ENCODE measurements at regions not wholly inside any gene's neighbourhood (a gene's known extent, or its start where the extent isn't known, plus 50 kb on each side); places are given as distances from the start of the nearest gene placed in this dataset.

DNA sequence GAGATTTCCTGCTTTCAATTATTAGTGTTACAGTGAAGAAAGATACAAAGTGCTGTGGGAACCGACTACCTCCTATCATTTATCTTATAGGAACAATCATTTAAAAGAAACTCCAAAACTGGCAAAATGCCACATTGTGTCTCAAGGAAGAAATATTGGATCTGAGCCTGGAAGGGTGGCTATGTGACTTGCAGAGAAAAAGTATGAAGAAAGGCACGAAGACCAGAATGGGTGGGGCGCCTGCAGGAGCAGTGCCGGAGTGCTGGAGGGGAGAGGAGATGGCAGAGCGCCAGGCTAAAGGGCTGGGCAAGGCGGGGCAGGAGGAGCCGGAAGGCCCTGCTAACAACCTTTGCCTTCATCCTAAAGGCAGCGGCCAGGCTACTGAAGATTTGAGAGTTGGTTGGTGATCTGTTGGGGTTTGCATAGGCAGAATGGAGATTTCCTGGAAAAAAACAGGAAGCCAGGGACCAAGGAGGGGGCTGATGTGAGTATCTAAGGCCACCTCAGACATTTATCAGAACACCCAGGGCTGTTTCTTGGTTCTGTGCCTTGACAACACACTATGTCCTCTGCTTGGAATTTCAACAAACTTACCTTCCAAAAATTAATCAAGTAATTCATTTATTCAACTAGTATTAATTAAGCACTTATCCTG, 125.6 kb downstream of the MAFB start:
- Histone ChIP-seq H3K36me3 (no peaks in the 10 kb centered on the region), H3K4me3 (no peak overlapping the region), H3K4me1 (peaks cover 0 to 32% (median 11%) of the 10 kb centered on the region in 4 donors), H3K9me3 (no peaks in the 10 kb centered on the region), H3K27ac (no peak overlapping the region), H3K27me3 (no peaks in the 10 kb centered on the region)
- intact Hi-C loops (cut with DNase I; ENCODE audit: low total_unique reads) = no loop called here
- 11 to 27% (median 20%) methylated on average over 8 of the region's 8 CpGs for WGBS, 5 donors
- TF ChIP-seq POLR2AphosphoS5 (IDR thresholded peaks at IDR 0.05) (no peak), POLR2A (IDR thresholded peaks at IDR 0.05) (no peak), CTCF (IDR thresholded peaks at IDR 0.05) (no peak), EP300 (IDR thresholded peaks at IDR 0.05) (no peak)
- DNase-seq = peak; percentile 71 to 94

DNA sequence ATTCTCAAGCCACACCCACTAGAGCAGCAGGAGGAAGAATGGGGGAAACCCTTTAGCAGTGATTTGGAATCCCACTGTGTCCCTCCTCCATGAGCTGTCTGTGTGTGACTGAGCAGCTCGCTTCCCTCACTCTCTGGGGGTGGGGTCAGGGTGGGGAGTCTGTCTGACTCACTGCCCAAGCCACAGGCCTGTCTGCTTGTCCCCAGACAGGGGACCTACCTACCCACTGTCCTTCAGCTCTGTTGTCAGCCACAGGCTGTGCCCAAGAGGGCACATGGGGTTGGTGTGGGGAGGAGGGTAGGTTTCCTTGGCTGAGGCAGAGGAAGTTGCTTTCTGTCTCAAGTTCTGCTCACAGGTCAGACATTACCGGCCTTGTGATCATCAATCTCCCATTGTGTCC, 127.0 kb downstream of the MAFB start:
- DNase-seq = peak in 1 of 2 donors; percentile 38
- Histone ChIP-seq H3K36me3 (no peaks in the 10 kb centered on the region), H3K9me3 (no peaks in the 10 kb centered on the region), H3K27ac (no peak overlapping the region), H3K4me3 (no peak overlapping the region), H3K4me1 (peaks cover 0 to 32% (median 11%) of the 10 kb centered on the region in 4 donors), H3K27me3 (no peaks in the 10 kb centered on the region)
- WGBS, 5 donors = 50 to 68% (median 65%) methylated on average over 2 of the region's 2 CpGs
- intact Hi-C loops (cut with DNase I; ENCODE audit: low total_unique reads) = no loop called here
- no peak for TF ChIP-seq POLR2AphosphoS5 (IDR thresholded peaks at IDR 0.05)
- TF ChIP-seq POLR2A (IDR thresholded peaks at IDR 0.05) = no peak

DNA sequence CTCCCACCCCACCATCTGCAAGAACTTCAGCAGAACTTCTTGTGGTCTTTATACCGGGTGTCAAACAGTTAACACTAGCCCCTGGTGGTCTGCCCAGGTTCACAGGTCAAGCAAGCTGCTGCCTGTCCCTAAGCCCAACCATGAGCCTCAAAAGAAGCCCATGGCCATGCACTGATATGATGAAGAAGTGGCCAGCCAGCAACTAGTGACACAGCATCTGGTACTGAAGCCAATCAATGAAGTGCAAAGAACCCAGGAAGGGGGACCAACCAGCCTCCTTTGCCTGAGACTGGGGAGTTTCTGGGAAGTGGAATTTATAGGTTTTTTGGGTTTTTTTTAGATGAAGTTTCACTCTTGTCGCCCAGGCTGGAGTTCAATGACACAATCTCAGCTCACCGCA, 127.8 kb downstream of the MAFB start:
- no peaks in the 10 kb centered on the region for H3K36me3 ChIP-seq
- TF ChIP-seq POLR2A (IDR thresholded peaks at IDR 0.05) = no peak
- TF ChIP-seq CTCF (IDR thresholded peaks at IDR 0.05) = no peak
- no peak for TF ChIP-seq EP300 (IDR thresholded peaks at IDR 0.05)
- TF ChIP-seq POLR2AphosphoS5 (IDR thresholded peaks at IDR 0.05) = no peak
- no peak for DNase-seq
- H3K27me3 ChIP-seq = no peaks in the 10 kb centered on the region
- no peak overlapping the region for H3K27ac ChIP-seq
- intact Hi-C loops (cut with DNase I; ENCODE audit: low total_unique reads) = no loop called here
- no peak overlapping the region for H3K4me3 ChIP-seq
- no peaks in the 10 kb centered on the region for H3K9me3 ChIP-seq
- 77 to 89% (median 88%) methylated on average over 3 of the region's 3 CpGs for WGBS, 5 donors
- peaks cover 0 to 32% (median 11%) of the 10 kb centered on the region in 4 donors for H3K4me1 ChIP-seq

- Histone ChIP-seq H3K4me1 (peaks cover 0 to 11% (median under 1%) of the 10 kb centered on the region in 4 donors), H3K4me3 (no peak overlapping the region), H3K27me3 (no peaks in the 10 kb centered on the region), H3K9me3 (peaks cover 0 to 5% (median 1%) of the 10 kb centered on the region in 4 donors), H3K36me3 (no peaks in the 10 kb centered on the region), H3K27ac (no peak overlapping the region)
- intact Hi-C loops (cut with DNase I; ENCODE audit: low total_unique reads) = no loop called here
- TF ChIP-seq POLR2AphosphoS5 (IDR thresholded peaks at IDR 0.05) = no peak
- no peak for TF ChIP-seq EP300 (IDR thresholded peaks at IDR 0.05)
- no peak for TF ChIP-seq POLR2A (IDR thresholded peaks at IDR 0.05)
- no peak for TF ChIP-seq CTCF (IDR thresholded peaks at IDR 0.05)
- no peak for DNase-seq
Measured at GRCh38 chr20:40558212-40558611, 130.8 kb downstream of the MAFB start.

- 60 to 89% (median 85%) methylated on average over 1 of the region's 1 CpG for WGBS, 5 donors
- Histone ChIP-seq H3K36me3 (no peaks in the 10 kb centered on the region), H3K27ac (no peak overlapping the region), H3K27me3 (peaks cover 0 to 7% (median 0%) of the 10 kb centered on the region in 3 donors), H3K9me3 (peaks cover 0 to 5% (median 1%) of the 10 kb centered on the region in 4 donors), H3K4me1 (no peaks in the 10 kb centered on the region), H3K4me3 (no peak overlapping the region)
- no peak for DNase-seq
- intact Hi-C loops (cut with DNase I; ENCODE audit: low total_unique reads) = no loop called here
- TF ChIP-seq POLR2AphosphoS5 (IDR thresholded peaks at IDR 0.05) (no peak), POLR2A (IDR thresholded peaks at IDR 0.05) (no peak)
Measured at GRCh38 chr20:40551125-40551530, 137.9 kb downstream of the MAFB start.

Measured in stomach (tissue), 8 donors.